SK-N-SH (cell line): ENCODE measurements at regions not wholly inside any gene's neighbourhood (a gene's known extent, or its start where the extent isn't known, plus 50 kb on each side); places are given as distances from the start of the nearest gene placed in this dataset.

Experiments
- CHD2 ChIP-seq: fragments of 150-350 bp; IDR thresholded peaks from 2 replicates; pipeline ENCODE4 v1.6.1; 2018; ENCODE audit warnings: low read length; ENCODE audit not compliant: partially characterized antibody
- EP300 ChIP-seq, 2 experiments: IDR thresholded peaks; 2 replicates each; pipeline versions ENCODE4 v1.4.0 to v1.6.1; 2012; ENCODE audit warnings: borderline replicate concordance in 1 of 2, low read depth in 1 of 2, low read length in 1 of 2
- SMC3 ChIP-seq: IDR thresholded peaks from 2 replicates; pipeline ENCODE4 v1.6.1; 2012; ENCODE audit warnings: low read depth, low read length, improper control_type of control experiment
- TF ChIP-seq, protein P1 (sequence below): fragments of 200-600 bp; sonication (generic); IDR thresholded peaks from 2 replicates; pipeline ENCODE4 v1.6.1; 2017; ENCODE audit warnings: antibody characterized with exemption, mild to moderate bottlenecking, moderate library complexity
- TF ChIP-seq, protein P2 (sequence below): IDR thresholded peaks from 2 replicates; pipeline ENCODE4 v1.4.0; 2012; ENCODE audit warnings: low read depth

DNA sequence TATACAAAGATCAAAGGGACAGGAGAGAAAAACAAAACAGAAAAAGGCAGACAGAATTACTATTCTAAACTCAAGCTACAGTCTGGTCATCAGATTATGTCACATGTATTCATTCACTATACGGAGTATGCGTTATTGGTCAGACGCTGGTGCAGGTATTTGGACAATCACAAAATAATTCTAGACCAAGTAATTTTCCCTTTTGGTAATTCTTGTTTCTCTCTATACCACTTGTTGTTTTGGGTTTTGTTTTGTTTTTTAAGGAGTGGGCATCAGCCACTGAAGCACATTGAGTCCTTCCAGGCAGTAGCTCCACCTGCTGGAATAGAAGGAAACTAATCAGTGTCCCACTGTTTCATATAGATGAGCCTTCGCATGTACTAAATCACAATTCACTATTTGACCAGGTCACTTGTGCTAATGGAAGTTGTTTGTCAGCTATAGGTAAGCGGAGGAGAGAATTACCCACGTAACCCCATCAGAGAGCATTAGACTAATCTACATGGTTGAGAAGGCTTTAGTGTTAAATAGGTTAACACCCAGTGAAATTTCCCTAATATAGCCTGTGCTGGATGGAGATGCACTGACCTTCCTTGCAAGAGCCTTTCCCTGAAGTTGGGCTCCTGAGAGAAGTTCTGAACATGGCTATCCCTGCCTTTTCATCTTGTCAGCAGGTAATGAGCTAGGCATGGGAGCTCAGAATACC, 77.9 kb downstream of the TNFAIP3 start:
- TF ChIP-seq, protein P1, sequence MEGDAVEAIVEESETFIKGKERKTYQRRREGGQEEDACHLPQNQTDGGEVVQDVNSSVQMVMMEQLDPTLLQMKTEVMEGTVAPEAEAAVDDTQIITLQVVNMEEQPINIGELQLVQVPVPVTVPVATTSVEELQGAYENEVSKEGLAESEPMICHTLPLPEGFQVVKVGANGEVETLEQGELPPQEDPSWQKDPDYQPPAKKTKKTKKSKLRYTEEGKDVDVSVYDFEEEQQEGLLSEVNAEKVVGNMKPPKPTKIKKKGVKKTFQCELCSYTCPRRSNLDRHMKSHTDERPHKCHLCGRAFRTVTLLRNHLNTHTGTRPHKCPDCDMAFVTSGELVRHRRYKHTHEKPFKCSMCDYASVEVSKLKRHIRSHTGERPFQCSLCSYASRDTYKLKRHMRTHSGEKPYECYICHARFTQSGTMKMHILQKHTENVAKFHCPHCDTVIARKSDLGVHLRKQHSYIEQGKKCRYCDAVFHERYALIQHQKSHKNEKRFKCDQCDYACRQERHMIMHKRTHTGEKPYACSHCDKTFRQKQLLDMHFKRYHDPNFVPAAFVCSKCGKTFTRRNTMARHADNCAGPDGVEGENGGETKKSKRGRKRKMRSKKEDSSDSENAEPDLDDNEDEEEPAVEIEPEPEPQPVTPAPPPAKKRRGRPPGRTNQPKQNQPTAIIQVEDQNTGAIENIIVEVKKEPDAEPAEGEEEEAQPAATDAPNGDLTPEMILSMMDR: peak; percentile 66
- TF ChIP-seq EP300 (IDR thresholded peaks at IDR 0.05; ENCODE audit: borderline replicate concordance in 1 of 2, low read depth in 1 of 2, low read length in 1 of 2) (no peak), CHD2 (no peak), SMC3 (peak; percentile 58)
- TF ChIP-seq, protein P2, sequence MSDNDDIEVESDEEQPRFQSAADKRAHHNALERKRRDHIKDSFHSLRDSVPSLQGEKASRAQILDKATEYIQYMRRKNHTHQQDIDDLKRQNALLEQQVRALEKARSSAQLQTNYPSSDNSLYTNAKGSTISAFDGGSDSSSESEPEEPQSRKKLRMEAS: no peak
